HepG2 (cell line): ENCODE measurements at regions not wholly inside any gene's neighbourhood (a gene's known extent, or its start where the extent isn't known, plus 50 kb on each side); places are given as distances from the start of the nearest gene placed in this dataset.

Source experiments
- ATAC-seq: fragments of 200-7000 bp; cut with Tn5 transposase; 3 replicates; pipeline ENCODE4 v1.9.1; 2020; ENCODE audit warnings: mild to moderate bottlenecking, moderate library complexity
- BruUV-seq: library from RNA; stranded (reverse); fragments of 400-500 nt; replicated peaks from 2 replicates; lab custom pipeline; 2021; lab: Mats Ljungman, UMichigan
- CTCF ChIA-PET: fragments of 300-600 bp; formaldehyde crosslinking; extraction: SDS; loops from one replicate; lab custom pipeline; 2021; ENCODE audit warnings: low total read pairs, inconsistent platforms, low intra/inter-chr PET ratio; lab: Yijun Ruan, JAX
- POLR2A ChIA-PET: fragments of 350-600 bp; sonication (Branson Sonifier 250); formaldehyde crosslinking; loops from one replicate; lab custom pipeline; 2020; ENCODE audit warnings: antibody characterized with exemption, inconsistent platforms; lab: Yijun Ruan, JAX
- DNase-seq: peaks from one replicate; pipeline ENCODE4 v3.0.0-alpha.2; 2015; ENCODE audit warnings: low spot score
- FAIRE-seq: peaks from 3 replicates; lab custom pipeline; 2011; peaks lifted over from hg19 to GRCh38; lab: Jason Lieb, UNC
- H2AFZ ChIP-seq: one replicate; pipeline ENCODE4 v1.6.1; 2011; ENCODE audit warnings: low read length, inconsistent platforms
- H3K27ac ChIP-seq: fragments of 300-600 bp; 3 replicates; pipeline ENCODE4 v1.8.0; 2011; ENCODE audit warnings: mixed run types, mild to moderate bottlenecking, mixed read lengths, low read length, inconsistent platforms; ENCODE audit not compliant: insufficient read depth; ENCODE audit errors: extremely low read length
- H3K27me3 ChIP-seq, 2 experiments: fragments of 200-600 bp in 1 of 2; 2 replicates in 1 of 2; 3 replicates in 1 of 2; pipeline versions ENCODE4 v1.6.0 to v1.8.0; 2011; ENCODE audit warnings: low read length in 2 of 2, mild to moderate bottlenecking in 2 of 2, moderate library complexity in 2 of 2, inconsistent platforms in 1 of 2; ENCODE audit not compliant: insufficient read depth in 2 of 2, control insufficient read depth in 1 of 2
- H3K36me3 ChIP-seq, 2 experiments: fragments of 200-600 bp in 1 of 2; replicated peaks in 1 of 2; 2 replicates in 1 of 2; 3 replicates in 1 of 2; pipeline versions ENCODE4 v1.5.1 to v1.8.0; 2011; ENCODE audit warnings: low read length in 2 of 2, inconsistent platforms in 1 of 2; ENCODE audit not compliant: insufficient read depth in 2 of 2, control insufficient read depth in 1 of 2
- H3K4me1 ChIP-seq: 2 replicates; pipeline ENCODE4 v1.5.1; 2012; ENCODE audit warnings: low read length, inconsistent platforms; ENCODE audit not compliant: insufficient read depth
- H3K4me2 ChIP-seq: 2 replicates; pipeline ENCODE4 v1.6.0; 2011; ENCODE audit warnings: low read depth, low read length, inconsistent platforms
- H3K4me3 ChIP-seq, 3 experiments: fragments of 200-600 bp in 1 of 3; sonication (generic), shearing (Covaris generic) in 1 of 3; replicated peaks in 1 of 3; 2 replicates each; pipeline ENCODE4 v1.5.1; 2011 to 2016; ENCODE audit warnings: low read length in 3 of 3, inconsistent platforms in 2 of 3, low read depth in 2 of 3, mild to moderate bottlenecking in 2 of 3, control low read depth in 1 of 3, mixed read lengths in 1 of 3; ENCODE audit not compliant: insufficient read depth in 1 of 3
- H3K79me2 ChIP-seq: one replicate; pipeline ENCODE4 v1.6.1; 2011; ENCODE audit warnings: low read length, inconsistent platforms; ENCODE audit not compliant: insufficient read depth
- H3K9ac ChIP-seq: 2 replicates; pipeline ENCODE4 v1.6.0; 2011; ENCODE audit warnings: mild to moderate bottlenecking, low read depth, low read length, inconsistent platforms; ENCODE audit not compliant: insufficient read depth
- H3K9me3 ChIP-seq: 2 replicates; pipeline ENCODE4 v1.5.1; 2012; ENCODE audit warnings: mild to moderate bottlenecking, low read length
- H4K20me1 ChIP-seq: 2 replicates; pipeline ENCODE4 v1.6.0; 2011; ENCODE audit warnings: inconsistent platforms, mild to moderate bottlenecking, low read length, moderate library complexity; ENCODE audit not compliant: insufficient read depth
- DR1 ChIP-seq: sonication (generic); formaldehyde crosslinking; IDR thresholded peaks from 2 replicates; pipeline ENCODE4 v1.8.0; 2021; ENCODE audit warnings: mild to moderate bottlenecking, missing genetic modification reagents, inconsistent platforms
- EEA1 ChIP-seq: sonication (generic); formaldehyde crosslinking; IDR thresholded peaks from 2 replicates; pipeline ENCODE4 v1.5.1; 2020; ENCODE audit warnings: mild to moderate bottlenecking, missing genetic modification reagents, borderline replicate concordance
- FOSL1 ChIP-seq: sonication (generic); formaldehyde crosslinking; IDR thresholded peaks from 2 replicates; pipeline ENCODE4 v1.9.0; 2021; ENCODE audit warnings: missing genetic modification reagents, borderline replicate concordance
- FOXA1 ChIP-seq, 2 experiments: fragments of 450-650 bp in 1 of 2; sonication (generic) in 1 of 2; formaldehyde crosslinking in 1 of 2; IDR thresholded peaks; 2 replicates each; pipeline versions ENCODE4 v1.4.0 to v1.6.1; 2016 to 2020; ENCODE audit warnings: missing genetic modification reagents in 1 of 2
- FOXP1 ChIP-seq, 2 experiments: fragments of 450-650 bp in 1 of 2; IDR thresholded peaks; 2 replicates each; pipeline ENCODE4 v1.6.1; 2017 to 2018; ENCODE audit warnings: antibody characterized with exemption in 1 of 2
- HNRNPK ChIP-seq: fragments of 200-400 bp; formaldehyde crosslinking; IDR thresholded peaks from 2 replicates; pipeline ENCODE4 v1.6.1; 2018; ENCODE audit warnings: low read length, low read depth, moderate library complexity, mild to moderate bottlenecking; ENCODE audit not compliant: poor library complexity, severe bottlenecking
- IKZF1 ChIP-seq: fragments of 450-650 bp; IDR thresholded peaks from 2 replicates; pipeline ENCODE4 v1.7.1; 2016
- IRX3 ChIP-seq: sonication (generic); formaldehyde crosslinking; IDR thresholded peaks from 2 replicates; pipeline ENCODE4 v1.8.1; 2023; ENCODE audit warnings: mild to moderate bottlenecking, low read depth, missing genetic modification reagents, borderline replicate concordance
- NFIB ChIP-seq: sonication (generic); formaldehyde crosslinking; IDR thresholded peaks from 2 replicates; pipeline ENCODE4 v1.9.0; 2021; ENCODE audit warnings: missing genetic modification reagents, mild to moderate bottlenecking, borderline replicate concordance
- NONO ChIP-seq, 2 experiments: fragments of 450-650 bp in 1 of 2; sonication (generic) in 1 of 2; formaldehyde crosslinking in 1 of 2; IDR thresholded peaks in 1 of 2; conservative IDR thresholded peaks in 1 of 2; 2 replicates each; pipeline versions ENCODE4 v1.6.1 to v1.8.0; 2017 to 2022; ENCODE audit warnings: mild to moderate bottlenecking in 1 of 2, missing genetic modification reagents in 1 of 2, moderate library complexity in 1 of 2
- PCBP2 ChIP-seq: fragments of 200-400 bp; formaldehyde crosslinking; optimal IDR thresholded peaks from 2 replicates; pipeline ENCODE3; 2018; ENCODE audit warnings: low read length, low read depth; ENCODE audit not compliant: poor library complexity, severe bottlenecking
- SIX1 ChIP-seq: sonication (generic); formaldehyde crosslinking; IDR thresholded peaks from 2 replicates; pipeline ENCODE4 v1.4.0; 2020; ENCODE audit warnings: missing genetic modification reagents, borderline replicate concordance
- SMARCE1 ChIP-seq: fragments of 450-650 bp; IDR thresholded peaks from 2 replicates; pipeline ENCODE4 v1.6.1; 2017; ENCODE audit warnings: borderline replicate concordance
- TBL1XR1 ChIP-seq: fragments of 150-350 bp; IDR thresholded peaks from 2 replicates; pipeline ENCODE4 v1.6.1; 2014; ENCODE audit warnings: borderline replicate concordance, low read length; ENCODE audit not compliant: partially characterized antibody
- TEAD3 ChIP-seq: optimal IDR thresholded peaks from 2 replicates; pipeline ENCODE3; 2016; ENCODE audit warnings: borderline replicate concordance
- ZBTB42 ChIP-seq: sonication (generic); formaldehyde crosslinking; IDR thresholded peaks from 2 replicates; pipeline ENCODE4 v1.5.0; 2020; ENCODE audit warnings: mild to moderate bottlenecking, missing genetic modification reagents
- ZFP36L1 ChIP-seq: sonication (generic); formaldehyde crosslinking; IDR thresholded peaks from 2 replicates; pipeline ENCODE4 v1.8.0; 2022; ENCODE audit warnings: mild to moderate bottlenecking, missing genetic modification reagents, moderate library complexity
- ZHX1 ChIP-seq: sonication (generic); formaldehyde crosslinking; IDR thresholded peaks from 2 replicates; pipeline ENCODE4 v1.8.1; 2022; ENCODE audit warnings: low read depth, mild to moderate bottlenecking, missing genetic modification reagents
- ZNF224 ChIP-seq: sonication (generic); formaldehyde crosslinking; IDR thresholded peaks from 2 replicates; pipeline ENCODE4 v1.5.0; 2020; ENCODE audit warnings: mild to moderate bottlenecking, missing genetic modification reagents
- ZNF282 ChIP-seq: fragments of 450-650 bp; IDR thresholded peaks from 2 replicates; pipeline ENCODE4 v1.6.1; 2018; ENCODE audit not compliant: partially characterized antibody
- ZNF468 ChIP-seq: sonication (generic); formaldehyde crosslinking; IDR thresholded peaks from 2 replicates; pipeline ENCODE4 v1.8.0; 2022; ENCODE audit warnings: mild to moderate bottlenecking, moderate library complexity, missing genetic modification reagents
- ZNF746 ChIP-seq: sonication (generic); formaldehyde crosslinking; IDR thresholded peaks from 2 replicates; pipeline ENCODE4 v1.8.0; 2022; ENCODE audit warnings: mild to moderate bottlenecking, missing genetic modification reagents
- in situ Hi-C: cut with HindIII; loops from 2 replicates; pipeline ENCODE4 v1.10.0; 2017; ENCODE audit warnings: low pct_unique_long_range_greater_than_20kb; ENCODE audit not compliant: extremely low pct_ligation_motif_present
- intact Hi-C: fragments of 100-400 bp; cut with micrococcal nuclease; formaldehyde crosslinking; loops from one replicate; pipeline ENCODE4 v1.10.0; 2022; ENCODE audit not compliant: unreplicated experiment
- TF ChIP-seq, protein P1 (sequence below): sonication (generic); formaldehyde crosslinking; IDR thresholded peaks from 2 replicates; pipeline ENCODE4 v1.9.0; 2021; ENCODE audit warnings: missing genetic modification reagents, borderline replicate concordance

- Histone ChIP-seq H3K4me1 (peaks cover 47% of the 10 kb centered on the region), H3K79me2 (no peaks in the 10 kb centered on the region), H3K4me3 (peak overlapping the region in 1 of 3 experiments; percentile 66; a peak in 2 of 6 replicates), H3K9ac (no peak overlapping the region), H3K27me3 (no peaks in the 10 kb centered on the region; a peak in 1 of 5 replicates), H2AFZ (no peak overlapping the region), H3K36me3 (no peaks in the 10 kb centered on the region), H3K9me3 (peaks cover 4% of the 10 kb centered on the region; the same call in 1 of the 2 replicates), H3K4me2 (peak overlapping the region; percentile 90), H3K27ac (no peak overlapping the region), H4K20me1 (no peaks in the 10 kb centered on the region)
- FAIRE-seq (no peak), ATAC-seq (no peak), DNase-seq (no peak)
- POLR2A ChIA-PET, result interaction anchor here (1.0 to 1.5 kb wide), 5 partner anchors 8 to 67 kb away, joined by 3 to 10 read pairs (median 3); no protein-coding TSS in a partner anchor
- intact Hi-C loops (no loop called here), in situ Hi-C loops (no loop called here)
- BruUV-seq, result no TSS peak
- CTCF ChIA-PET, result no interaction called here
- TF ChIP-seq NONO (IDR thresholded peaks at IDR 0.05) (peak; percentile 77; the same call in 1 of the 2 replicates), NONO (CRISPR knock-in tag; conservative IDR thresholded peaks at IDR 0.05) (no peak), FOXA1 (IDR thresholded peaks at IDR 0.05) (peak; percentile 34; the same call in 1 of the 2 replicates), FOXA1 (CRISPR knock-in tag; IDR thresholded peaks at IDR 0.05) (no peak), ZNF282 (peak; percentile 44), FOSL1 (no peak), TEAD3 (CRISPR knock-in tag) (no peak), ZBTB42 (CRISPR knock-in tag) (0 out of 2 replicates have a peak, but pooled peaks have one; percentile 14), NFIB (no peak), PCBP2 (peak; percentile 61), IRX3 (CRISPR knock-in tag) (no peak), DR1 (CRISPR knock-in tag) (no peak), ZNF746 (peak; percentile 38; the same call in 1 of the 2 replicates), FOXP1 (IDR thresholded peaks at IDR 0.05) (0 out of 2 replicates have a peak, but pooled peaks have one; percentile 12), FOXP1 (CRISPR knock-in tag; IDR thresholded peaks at IDR 0.05) (no peak), TBL1XR1 (no peak), SMARCE1 (no peak), EEA1 (no peak), ZNF224 (CRISPR knock-in tag) (no peak), ZFP36L1 (0 out of 2 replicates have a peak, but pooled peaks have one; percentile 61), IKZF1 (peak; percentile 97), ZHX1 (CRISPR knock-in tag) (0 out of 2 replicates have a peak, but pooled peaks have one; percentile 40), HNRNPK (peak; percentile 64), SIX1 (CRISPR knock-in tag) (no peak), ZNF468 (CRISPR knock-in tag) (peak; percentile 64; the same call in 1 of the 2 replicates)
- TF ChIP-seq, protein P1, sequence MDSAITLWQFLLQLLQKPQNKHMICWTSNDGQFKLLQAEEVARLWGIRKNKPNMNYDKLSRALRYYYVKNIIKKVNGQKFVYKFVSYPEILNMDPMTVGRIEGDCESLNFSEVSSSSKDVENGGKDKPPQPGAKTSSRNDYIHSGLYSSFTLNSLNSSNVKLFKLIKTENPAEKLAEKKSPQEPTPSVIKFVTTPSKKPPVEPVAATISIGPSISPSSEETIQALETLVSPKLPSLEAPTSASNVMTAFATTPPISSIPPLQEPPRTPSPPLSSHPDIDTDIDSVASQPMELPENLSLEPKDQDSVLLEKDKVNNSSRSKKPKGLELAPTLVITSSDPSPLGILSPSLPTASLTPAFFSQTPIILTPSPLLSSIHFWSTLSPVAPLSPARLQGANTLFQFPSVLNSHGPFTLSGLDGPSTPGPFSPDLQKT (CRISPR knock-in tag), result no peak
Measured at GRCh38 chr16:14338236-14338635, 267.1 kb downstream of the MRTFB start.
